ENCODE measurements at regions not wholly inside any gene's neighbourhood (a gene's known extent, or its start where the extent isn't known, plus 50 kb on each side); places are given as distances from the start of the nearest gene placed in this dataset.
A peak's percentile ranks its signal among the peaks of the same experiment; 100 is the strongest.

DNA sequence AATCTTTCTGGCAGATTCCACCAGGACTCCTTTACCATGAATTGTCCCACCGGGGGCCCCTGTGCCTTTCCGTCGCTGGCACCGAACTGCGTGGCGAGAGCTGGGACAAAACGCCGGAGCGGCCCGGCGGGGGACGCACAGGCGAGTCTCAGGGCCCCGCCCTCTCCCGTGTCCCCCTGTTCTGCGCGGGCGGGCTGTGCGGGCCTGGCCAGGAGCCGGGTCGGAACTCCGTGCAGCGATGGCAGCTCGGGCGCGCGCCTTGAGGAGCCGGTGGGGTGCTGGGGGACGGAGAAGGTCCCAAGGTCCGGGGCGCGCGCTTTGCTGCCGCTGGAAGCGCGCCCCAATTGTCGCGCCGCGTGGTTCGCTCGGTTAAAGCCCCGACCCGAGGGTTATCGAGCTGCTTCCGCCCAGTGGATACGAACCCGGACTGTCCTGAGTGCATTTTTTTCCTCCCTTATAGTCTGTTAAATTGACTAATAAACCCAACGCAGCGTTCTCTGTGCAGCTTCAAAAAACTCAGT lies 125.3 kb downstream of the TMEM174 start:
- TF ChIP-seq, protein P1, sequence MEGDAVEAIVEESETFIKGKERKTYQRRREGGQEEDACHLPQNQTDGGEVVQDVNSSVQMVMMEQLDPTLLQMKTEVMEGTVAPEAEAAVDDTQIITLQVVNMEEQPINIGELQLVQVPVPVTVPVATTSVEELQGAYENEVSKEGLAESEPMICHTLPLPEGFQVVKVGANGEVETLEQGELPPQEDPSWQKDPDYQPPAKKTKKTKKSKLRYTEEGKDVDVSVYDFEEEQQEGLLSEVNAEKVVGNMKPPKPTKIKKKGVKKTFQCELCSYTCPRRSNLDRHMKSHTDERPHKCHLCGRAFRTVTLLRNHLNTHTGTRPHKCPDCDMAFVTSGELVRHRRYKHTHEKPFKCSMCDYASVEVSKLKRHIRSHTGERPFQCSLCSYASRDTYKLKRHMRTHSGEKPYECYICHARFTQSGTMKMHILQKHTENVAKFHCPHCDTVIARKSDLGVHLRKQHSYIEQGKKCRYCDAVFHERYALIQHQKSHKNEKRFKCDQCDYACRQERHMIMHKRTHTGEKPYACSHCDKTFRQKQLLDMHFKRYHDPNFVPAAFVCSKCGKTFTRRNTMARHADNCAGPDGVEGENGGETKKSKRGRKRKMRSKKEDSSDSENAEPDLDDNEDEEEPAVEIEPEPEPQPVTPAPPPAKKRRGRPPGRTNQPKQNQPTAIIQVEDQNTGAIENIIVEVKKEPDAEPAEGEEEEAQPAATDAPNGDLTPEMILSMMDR (IDR thresholded peaks at IDR 0.05; ENCODE audit: low read depth, low read length), result no peak
- peak overlapping the region; percentile 12 for H3K4me3 ChIP-seq (ENCODE audit: low read depth, low read length)
- in situ Hi-C loops (cut with HindIII; ENCODE audit: low sequenced_read_pairs), result no loop called here
- DNase-seq (ENCODE audit: low read depth, low spot score), result no peak

DNA sequence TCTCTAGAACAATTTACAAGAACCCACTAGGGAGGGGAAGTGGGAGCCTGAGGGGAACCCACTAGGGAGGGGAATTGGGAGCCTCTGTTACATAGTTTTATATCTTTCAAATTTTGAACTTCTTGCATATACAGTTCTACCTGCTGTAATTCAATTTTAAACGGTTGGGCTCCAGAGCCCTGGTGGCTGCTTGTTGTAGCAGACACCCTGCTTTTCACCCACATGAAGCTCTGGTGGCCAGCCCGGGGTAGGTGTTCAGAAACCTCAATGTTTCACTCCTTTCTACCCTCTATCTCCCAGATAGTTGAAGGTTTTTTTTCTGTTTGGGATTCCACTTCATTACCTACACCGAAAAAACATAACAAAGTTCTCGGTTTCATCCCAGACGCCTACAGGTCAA lies 124.4 kb downstream of the TMEM174 start:
- no peak overlapping the region for H3K4me3 ChIP-seq (ENCODE audit: low read depth, low read length)
- in situ Hi-C loops (cut with HindIII; ENCODE audit: low sequenced_read_pairs), result no loop called here
- TF ChIP-seq, protein P1 (IDR thresholded peaks at IDR 0.05; ENCODE audit: low read depth, low read length), result no peak
- no peak for DNase-seq (ENCODE audit: low read depth, low spot score)

DNA sequence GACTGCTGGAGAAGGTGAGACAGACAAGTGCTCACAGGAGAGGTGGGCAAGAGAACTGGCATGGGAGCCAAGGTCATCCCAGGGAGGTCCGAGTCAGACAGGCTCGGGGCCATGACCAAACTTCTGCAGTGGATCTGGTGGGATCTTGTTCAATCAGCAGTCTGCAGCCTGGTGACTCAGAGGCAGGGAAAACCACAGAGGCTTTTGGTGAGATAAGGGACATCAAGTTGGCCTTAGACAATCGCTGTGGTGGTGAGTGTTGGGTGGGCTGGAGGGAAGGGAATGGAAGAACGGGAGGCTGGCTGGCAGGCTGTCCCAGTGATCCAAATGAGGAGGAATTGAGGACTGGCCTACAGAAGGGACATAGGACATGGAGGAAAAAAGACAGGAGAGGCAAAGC lies 123.8 kb downstream of the TMEM174 start:
- TF ChIP-seq, protein P1 (IDR thresholded peaks at IDR 0.05; ENCODE audit: low read depth, low read length), result no peak
- peak; percentile 78 for DNase-seq (ENCODE audit: low read depth, low spot score)
- no peak overlapping the region for H3K4me3 ChIP-seq (ENCODE audit: low read depth, low read length)
- in situ Hi-C loops (cut with HindIII; ENCODE audit: low sequenced_read_pairs), result no loop called here

DNA sequence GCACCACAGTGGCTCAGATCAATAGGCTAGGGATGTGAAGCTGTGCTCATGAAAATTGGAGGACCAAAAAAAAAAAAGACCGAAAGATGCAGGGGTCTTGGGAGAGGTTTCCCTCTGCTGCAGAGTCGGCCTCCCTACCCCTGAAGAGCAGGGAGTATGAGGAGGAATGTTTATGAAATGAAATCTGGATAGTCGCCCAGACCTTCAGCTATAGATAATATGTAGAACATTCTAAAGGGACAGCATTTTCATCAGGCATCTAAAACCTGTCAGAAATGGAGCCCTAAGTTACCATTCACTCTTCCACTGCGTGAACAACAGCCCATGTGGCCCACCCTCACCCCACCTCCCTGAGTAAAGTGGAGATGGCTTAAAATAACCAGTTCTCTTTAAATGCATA lies 122.9 kb downstream of the TMEM174 start:
- in situ Hi-C loops (cut with HindIII; ENCODE audit: low sequenced_read_pairs), result no loop called here
- no peak for DNase-seq (ENCODE audit: low read depth, low spot score)
- no peak overlapping the region for H3K4me3 ChIP-seq (ENCODE audit: low read depth, low read length)
- TF ChIP-seq, protein P1 (IDR thresholded peaks at IDR 0.05; ENCODE audit: low read depth, low read length), result no peak

DNA sequence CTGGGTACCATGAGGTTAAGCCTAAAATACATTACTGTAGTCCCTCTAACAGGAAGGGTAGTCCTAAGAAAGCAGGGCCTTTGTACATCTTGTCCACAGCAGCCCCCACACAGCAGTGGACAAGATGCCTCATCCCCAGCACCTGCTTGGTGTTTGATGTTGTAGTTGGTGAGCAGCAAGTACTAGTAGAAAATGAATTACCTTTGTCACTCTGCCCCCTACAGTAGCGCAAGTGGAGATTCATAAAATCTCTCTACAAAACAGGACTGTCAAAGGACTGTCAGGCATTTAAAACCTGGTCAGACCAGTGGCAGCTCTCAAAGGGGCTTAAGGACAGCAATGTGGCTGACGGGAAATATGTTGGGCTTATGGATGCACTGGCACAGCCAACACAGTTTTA lies 122.5 kb downstream of the TMEM174 start:
- in situ Hi-C loops (cut with HindIII; ENCODE audit: low sequenced_read_pairs), result no loop called here
- DNase-seq (ENCODE audit: low read depth, low spot score), result no peak
- no peak overlapping the region for H3K4me3 ChIP-seq (ENCODE audit: low read depth, low read length)
- TF ChIP-seq, protein P1 (IDR thresholded peaks at IDR 0.05; ENCODE audit: low read depth, low read length), result peak; percentile 16

DNA sequence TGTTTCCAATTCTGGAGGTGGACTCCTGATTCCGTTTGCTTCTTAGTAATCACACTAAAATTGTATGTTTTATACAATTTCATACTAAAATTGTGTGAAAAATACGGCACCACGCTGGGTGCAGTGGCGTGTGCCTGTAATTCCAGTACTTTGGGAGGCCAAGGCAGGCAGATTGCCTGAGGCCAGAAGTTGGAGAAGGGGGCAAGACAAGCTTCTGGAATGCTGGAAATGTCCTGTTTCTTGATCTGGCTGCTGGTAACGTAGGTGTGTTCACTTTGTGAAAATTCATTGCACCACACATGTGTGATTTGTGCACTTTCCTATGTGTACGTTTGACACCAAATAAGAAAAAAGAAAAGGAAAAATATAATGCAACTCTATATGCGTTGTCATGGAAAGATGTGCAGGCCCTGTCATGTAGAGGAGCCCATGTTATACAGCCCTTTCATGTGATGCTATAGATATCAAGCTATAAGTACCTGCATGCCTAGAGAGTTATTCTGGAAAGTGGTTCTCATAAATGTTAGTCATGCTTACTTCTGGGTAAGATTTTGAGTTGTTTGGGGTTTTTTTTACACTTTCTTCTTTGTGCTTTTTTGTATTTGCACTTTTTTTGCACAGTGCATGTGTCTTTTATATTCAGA lies 119.9 kb downstream of the TMEM174 start:
- no peak overlapping the region for H3K4me3 ChIP-seq (ENCODE audit: low read depth, low read length)
- TF ChIP-seq, protein P1 (IDR thresholded peaks at IDR 0.05; ENCODE audit: low read depth, low read length), result no peak
- no peak for DNase-seq (ENCODE audit: low read depth, low spot score)

More for the DNA sequence above, 119.9 kb downstream of the TMEM174 start:
- in situ Hi-C loops (cut with HindIII; ENCODE audit: low sequenced_read_pairs), result no loop called here
